PC-3 (cell line): ENCODE measurements at regions not wholly inside any gene's neighbourhood (a gene's known extent, or its start where the extent isn't known, plus 50 kb on each side); places are given as distances from the start of the nearest gene placed in this dataset.

Experiments
- EZH2 ChIP-seq: fragments of 300-600 bp; sonication (generic); IDR thresholded peaks from one replicate; pipeline ENCODE4 v1.6.1; 2017; ENCODE audit warnings: antibody characterized with exemption, mild to moderate bottlenecking, low read length; ENCODE audit not compliant: unreplicated experiment
- TF ChIP-seq, protein P1 (sequence below): fragments of 300-600 bp; sonication (generic); conservative IDR thresholded peaks from 2 replicates; pipeline ENCODE4 v1.5.1; 2017; ENCODE audit warnings: antibody characterized with exemption, low read depth, mild to moderate bottlenecking, low read length

DNA sequence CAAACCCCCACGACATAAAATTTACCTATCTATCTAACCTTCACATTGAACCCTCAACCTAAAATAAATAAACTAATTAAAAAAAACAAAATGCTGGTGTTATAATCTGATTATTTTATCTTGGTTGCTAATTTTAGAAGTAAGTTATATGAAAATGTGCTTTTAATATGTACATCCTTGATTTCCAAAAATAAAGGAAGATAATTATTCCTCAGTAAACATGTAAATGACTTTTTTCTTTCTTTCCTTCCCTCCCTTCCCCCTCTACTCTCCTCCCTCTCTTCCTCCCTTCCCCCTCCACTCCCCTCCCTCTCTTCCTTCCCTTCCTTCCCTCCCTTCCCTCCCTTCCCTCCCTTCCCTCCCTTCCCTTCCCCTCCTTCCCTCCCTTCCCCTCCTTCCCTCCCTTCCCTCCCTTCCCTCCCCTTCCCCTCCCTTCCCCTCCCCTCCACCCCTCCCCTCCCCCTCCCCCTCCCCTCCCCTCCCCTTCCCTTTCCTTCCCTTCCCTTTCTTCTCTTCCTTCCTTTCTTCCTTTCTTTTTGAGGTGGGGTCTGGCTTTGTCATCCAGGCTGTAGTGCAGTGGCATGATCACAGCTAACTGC is 180.0 kb upstream of the GIMD1 start:
- TF ChIP-seq EZH2 = no peak
- TF ChIP-seq, protein P1, sequence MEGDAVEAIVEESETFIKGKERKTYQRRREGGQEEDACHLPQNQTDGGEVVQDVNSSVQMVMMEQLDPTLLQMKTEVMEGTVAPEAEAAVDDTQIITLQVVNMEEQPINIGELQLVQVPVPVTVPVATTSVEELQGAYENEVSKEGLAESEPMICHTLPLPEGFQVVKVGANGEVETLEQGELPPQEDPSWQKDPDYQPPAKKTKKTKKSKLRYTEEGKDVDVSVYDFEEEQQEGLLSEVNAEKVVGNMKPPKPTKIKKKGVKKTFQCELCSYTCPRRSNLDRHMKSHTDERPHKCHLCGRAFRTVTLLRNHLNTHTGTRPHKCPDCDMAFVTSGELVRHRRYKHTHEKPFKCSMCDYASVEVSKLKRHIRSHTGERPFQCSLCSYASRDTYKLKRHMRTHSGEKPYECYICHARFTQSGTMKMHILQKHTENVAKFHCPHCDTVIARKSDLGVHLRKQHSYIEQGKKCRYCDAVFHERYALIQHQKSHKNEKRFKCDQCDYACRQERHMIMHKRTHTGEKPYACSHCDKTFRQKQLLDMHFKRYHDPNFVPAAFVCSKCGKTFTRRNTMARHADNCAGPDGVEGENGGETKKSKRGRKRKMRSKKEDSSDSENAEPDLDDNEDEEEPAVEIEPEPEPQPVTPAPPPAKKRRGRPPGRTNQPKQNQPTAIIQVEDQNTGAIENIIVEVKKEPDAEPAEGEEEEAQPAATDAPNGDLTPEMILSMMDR = no peak
